ENCODE measurements at regions not wholly inside any gene's neighbourhood (a gene's known extent, or its start where the extent isn't known, plus 50 kb on each side); places are given as distances from the start of the nearest gene placed in this dataset.
"Not testable (repeated sequence)": the region's sequence is repeated elsewhere in the genome, so short reads cannot be mapped to it uniquely, and the experiment has no call there.

- no peak for DNase-seq
Measured at GRCh38 chr22:48717883-48718817, 1109.5 kb downstream of the BRD1 start.

DNA sequence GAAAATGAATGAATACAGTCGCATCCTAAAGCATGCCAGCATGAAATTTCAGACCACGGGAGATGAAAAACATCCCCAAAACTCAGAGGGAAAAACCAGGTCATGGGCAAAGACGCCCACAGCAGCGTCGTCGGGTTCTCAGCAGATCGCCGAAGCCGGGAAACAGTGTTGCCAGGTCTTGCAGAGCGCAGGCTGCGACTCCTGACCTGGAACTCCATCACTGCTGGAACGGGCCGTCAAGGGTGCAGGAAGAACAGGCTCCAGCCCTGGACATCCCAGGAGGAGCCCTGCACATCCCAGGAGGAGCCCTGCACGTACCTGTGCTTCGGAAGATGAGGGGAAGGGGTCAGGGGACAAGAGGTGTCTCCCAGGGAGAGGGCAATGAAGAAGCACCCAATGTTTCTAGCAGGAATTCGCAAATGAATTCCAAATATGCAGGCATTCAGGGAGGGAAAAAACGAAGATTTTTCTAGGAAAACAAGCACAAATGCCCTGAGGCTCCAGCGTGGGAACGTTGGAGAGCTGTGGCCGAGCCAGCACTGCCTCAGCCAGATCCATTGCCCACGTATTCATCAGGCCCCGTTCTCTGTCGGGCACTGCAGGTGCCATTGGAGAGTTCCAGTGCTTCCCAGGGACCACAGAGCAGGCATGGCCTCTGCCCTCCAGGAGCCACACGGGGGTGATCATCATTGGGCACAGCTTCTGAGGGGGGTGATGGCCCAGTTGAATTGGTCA, 1110.4 kb downstream of the BRD1 start:
- no peak for DNase-seq

DNA sequence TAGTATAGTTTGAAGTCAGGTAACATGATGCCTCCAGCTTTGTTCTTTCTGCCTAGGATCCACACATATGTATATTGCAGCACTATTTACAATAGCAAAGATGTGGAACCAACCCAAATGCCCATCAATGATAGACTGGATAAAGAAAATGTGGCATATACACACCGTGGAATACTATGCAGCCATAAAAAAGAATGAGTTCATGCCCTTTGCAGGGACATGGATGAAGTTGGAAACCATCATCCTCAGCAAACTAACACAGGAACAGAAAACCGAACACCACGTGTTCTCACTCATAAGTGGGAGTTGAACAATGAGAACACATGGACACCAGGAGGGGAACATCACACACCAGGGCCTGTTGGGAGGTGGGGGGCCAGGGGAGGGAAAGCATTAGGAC, 1111.5 kb downstream of the BRD1 start:
- DNase-seq = not testable (repeated sequence)

GRCh38 chr22:48715511-48715910, 1112.2 kb downstream of the BRD1 start:
- DNase-seq = no peak

DNA sequence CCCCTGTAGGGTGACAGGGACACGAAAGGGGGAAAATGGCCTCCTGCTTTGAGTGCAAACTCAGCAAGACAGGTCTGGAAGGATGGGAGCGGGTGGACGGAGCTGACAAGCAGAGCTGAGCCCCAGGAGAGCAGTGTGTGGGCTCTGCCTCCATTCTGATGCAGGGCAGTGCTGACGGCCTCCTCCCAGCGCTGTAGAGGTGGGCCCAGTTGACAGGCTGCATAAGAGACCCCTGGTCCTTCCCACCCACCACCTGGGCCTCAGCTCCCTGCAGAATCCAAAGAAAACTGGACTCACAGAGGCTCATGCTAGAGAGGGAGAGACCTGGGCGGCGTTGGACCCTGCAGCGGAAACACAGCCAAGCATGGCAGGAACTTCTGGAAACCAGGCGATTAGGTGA, 1113.4 kb downstream of the BRD1 start:
- DNase-seq = no peak

- DNase-seq = no peak
Measured at GRCh38 chr22:48713272-48714205, 1114.1 kb downstream of the BRD1 start.

DNA sequence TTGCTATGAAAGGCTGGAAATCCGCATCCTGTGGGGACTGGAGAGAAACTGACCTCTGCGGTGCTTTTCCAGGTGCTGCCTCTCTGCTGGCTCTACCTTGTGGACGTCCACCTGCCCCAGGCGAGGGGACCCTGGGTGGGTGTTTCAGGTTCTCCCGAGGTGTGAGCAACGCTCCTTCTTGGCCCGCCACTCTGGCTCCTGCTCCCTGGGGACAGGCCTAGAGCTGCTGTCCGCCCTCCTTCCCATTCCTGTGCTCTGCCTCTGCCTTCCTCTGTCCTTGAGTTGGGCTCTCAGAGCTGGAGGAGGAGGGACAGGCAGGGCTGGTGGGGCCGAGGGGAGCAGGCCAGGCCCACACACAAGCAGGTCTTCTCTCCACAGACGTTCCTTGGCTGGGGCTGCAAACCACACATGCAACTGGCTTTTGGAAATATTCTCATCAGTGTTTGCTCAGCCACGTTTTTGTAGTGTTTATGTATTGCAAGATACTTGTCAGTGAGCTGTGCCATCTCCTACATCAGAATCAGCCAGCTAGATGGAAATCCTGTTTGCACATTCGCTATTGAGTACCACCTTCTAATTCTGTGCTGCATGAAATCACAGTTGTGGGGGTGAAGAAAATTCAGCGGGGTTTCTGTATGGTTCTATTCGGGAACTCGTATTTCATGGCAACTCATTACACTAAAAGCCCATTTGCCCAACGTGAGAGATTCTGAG, 1115.0 kb downstream of the BRD1 start:
- DNase-seq = no peak

DNA sequence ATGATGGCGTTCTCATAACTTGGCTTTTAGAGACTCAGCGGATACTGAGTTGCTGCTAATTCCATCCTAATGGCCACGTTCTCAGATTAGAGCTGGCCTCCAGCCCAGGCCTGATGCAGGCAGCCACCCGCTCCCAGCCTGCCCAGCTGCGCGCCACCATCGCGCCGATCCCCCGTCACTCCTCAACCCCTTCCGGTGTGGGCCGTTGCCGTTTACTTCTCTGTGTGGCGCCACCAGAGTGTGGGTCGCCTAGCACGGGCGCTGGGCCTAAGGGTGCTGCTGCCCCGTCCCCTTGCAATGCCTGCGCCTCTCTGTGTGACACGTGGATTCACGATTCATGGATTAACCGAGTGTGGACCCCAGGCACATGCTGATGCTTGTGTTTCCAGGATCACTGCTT, 1116.0 kb downstream of the BRD1 start:
- no peak for DNase-seq

- DNase-seq = no peak
Measured at GRCh38 chr22:48711031-48711431, 1116.6 kb downstream of the BRD1 start.

GRCh38 chr22:48710410-48710809, 1117.3 kb downstream of the BRD1 start:
- DNase-seq = no peak

DNA sequence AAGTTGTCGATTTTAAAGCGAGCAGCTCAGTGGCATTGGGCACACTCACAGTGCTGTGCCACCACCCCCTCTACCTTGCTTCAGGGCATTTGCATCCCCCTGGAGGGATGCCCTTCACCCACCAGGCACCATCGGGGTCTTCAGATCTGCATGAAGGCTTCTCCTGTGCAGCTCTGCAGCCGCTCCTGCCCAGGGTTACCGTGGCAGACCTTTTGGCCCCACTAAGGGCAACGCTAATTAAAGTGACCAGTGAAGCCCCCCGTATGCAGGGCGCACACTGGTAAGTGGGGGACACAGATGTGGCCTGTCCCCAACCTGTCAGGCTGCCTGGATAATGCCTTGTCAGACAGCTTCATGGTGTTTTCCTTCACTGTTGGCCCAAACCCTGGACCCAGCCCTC, 1117.7 kb downstream of the BRD1 start:
- DNase-seq = no peak

- DNase-seq = no peak
Measured at GRCh38 chr22:48709453-48709852, 1118.2 kb downstream of the BRD1 start.

DNA sequence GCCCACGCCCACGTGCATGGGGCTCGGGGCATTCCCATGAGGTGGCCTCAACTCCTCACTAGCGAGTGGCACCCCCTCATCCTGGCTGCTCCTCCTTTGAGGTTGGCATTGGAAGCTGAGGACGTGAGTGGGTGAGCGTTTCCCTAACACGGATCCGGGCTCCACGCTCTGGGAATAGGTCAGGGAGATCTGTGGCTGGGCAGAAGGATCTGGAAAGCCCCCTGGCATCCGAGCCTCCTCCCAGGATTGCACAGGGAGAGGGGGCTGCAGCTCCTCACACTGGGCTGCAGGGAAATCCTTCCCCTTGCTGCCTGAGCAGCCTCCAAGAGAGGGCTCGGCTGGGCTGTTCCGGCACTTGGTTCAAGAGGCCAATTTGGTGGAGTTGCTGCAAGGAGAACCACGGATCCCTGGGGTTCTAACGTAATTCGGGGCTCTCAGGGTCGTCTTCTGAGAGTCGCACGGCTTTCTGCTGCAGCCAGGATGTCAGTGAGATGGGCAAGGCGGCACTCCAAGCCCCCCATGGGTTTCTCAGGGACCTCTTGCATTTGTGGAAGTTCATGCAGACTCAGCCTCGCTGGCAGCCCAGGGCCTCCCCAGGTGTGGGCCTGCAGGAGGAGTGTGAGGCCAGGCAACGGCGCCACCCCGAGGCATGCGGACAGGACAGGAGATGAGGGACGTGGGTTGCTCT, 1119.0 kb downstream of the BRD1 start:
- no peak for DNase-seq

DNA sequence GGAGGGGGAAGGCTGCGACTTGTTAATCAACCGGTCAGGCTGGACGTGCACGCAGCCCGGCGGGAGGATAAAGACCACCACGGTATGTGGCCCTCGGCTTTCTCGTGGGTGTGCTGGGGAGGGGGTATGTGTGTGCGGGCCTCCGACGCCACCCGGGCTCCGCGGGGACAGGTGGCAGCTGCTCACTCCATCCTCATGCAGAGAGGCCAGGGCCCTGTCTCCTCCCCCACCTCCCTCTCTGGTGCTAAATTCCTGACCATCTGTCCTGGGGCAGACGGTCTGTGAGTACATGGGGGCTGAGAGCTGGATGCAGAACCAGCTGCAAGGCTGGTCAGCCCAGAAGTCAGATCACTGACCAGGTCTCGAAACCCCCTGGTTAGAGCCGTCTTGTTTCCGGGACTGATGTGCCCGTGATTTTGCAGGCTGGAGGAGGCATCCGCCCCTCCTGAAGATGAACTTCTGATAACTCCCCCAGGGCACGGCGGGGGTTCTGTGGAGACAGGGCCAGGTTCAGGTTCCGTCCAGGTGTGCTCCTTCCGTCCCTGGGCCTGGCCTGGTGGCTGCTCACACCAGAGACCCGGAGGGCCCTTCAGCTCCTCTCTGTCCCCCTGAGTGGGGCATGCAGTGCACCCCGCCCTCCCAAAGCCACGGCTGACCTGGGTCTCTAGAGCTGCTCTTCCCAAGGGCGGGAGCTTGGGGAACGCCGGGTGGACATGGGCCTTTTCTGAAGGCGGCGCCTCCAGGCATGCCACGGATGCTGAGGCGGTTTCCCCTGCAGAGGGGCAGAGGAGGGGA, 1119.7 kb downstream of the BRD1 start:
- DNase-seq = no peak

DNA sequence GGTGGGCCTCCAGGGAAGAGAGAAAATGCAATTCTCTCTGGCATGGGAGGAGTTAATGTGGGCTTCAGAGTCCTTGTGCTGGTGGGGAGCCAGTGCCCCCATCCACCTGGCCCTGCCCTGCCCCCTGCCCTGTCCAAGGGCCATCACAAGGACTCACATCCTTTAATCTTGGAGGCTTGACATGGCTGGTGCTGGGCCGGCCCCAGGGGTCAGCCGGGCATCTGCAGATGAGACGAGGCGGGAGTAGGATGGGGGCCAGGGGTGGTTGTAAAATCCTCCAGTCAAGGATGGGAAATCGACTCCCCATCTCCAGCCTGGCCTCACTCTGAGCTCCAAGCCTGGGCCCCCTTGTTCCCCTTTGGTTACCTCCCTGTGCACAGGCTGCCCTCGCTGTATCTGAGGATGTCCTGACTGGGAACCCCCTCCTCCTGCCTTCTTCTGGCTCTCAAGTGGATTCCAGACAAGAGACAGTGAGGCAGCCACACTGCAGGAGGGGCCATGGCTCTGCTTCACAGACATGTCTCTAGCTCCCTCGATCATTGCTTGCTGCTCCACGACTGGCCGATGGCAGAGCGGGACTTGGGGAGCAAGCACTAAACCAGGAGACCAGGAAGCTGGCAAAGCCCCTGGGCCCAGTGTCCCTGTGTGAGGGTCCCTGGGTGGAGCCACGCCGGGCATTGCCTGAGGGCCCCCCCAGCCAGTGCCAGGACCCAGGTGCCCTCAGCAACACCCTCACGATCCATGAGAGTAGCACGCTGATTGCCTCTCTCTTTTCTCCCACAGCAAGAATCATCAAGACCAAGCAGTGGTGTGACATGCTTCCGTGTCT, 1120.5 kb downstream of the BRD1 start:
- DNase-seq = no peak

GRCh38 chr22:48705917-48706605, 1121.6 kb downstream of the BRD1 start:
- no peak for DNase-seq

- no peak for DNase-seq
Measured at GRCh38 chr22:48705159-48705916, 1122.3 kb downstream of the BRD1 start.

- no peak for DNase-seq
Measured at GRCh38 chr22:48704335-48704734, 1123.3 kb downstream of the BRD1 start.
